Skeletal muscle satellite cell (primary cell): ENCODE measurements at regions not wholly inside any gene's neighbourhood (a gene's known extent, or its start where the extent isn't known, plus 50 kb on each side); places are given as distances from the start of the nearest gene placed in this dataset.

ENCODE experiments used
- H3K27me3 ChIP-seq: 2 replicates; pipeline ENCODE4 v1.7.0; 2013; ENCODE audit warnings: low read length; ENCODE audit not compliant: control insufficient read depth, insufficient read depth
- H3K36me3 ChIP-seq: 2 replicates; pipeline ENCODE4 v1.7.0; 2013; ENCODE audit warnings: mild to moderate bottlenecking, control low read depth, low read length; ENCODE audit not compliant: insufficient read depth
- H3K4me1 ChIP-seq: 2 replicates; pipeline ENCODE4 v1.7.0; 2013; ENCODE audit warnings: low read length; ENCODE audit not compliant: control insufficient read depth, insufficient read depth
- H3K4me2 ChIP-seq: 2 replicates; pipeline ENCODE4 v1.7.0; 2013; ENCODE audit warnings: mild to moderate bottlenecking, low read length
- H3K4me3 ChIP-seq: 2 replicates; pipeline ENCODE4 v1.7.0; 2013; ENCODE audit warnings: low read length
- H3K9ac ChIP-seq: 2 replicates; pipeline ENCODE4 v1.7.0; 2013; ENCODE audit warnings: mild to moderate bottlenecking, low read depth, low read length, moderate library complexity
- H3K9me3 ChIP-seq: replicated peaks from 2 replicates; pipeline ENCODE4 v1.7.0; 2013; ENCODE audit warnings: mild to moderate bottlenecking, control low read depth, low read length

GRCh38 chr5:39992617-39993202 is 567.9 kb upstream of the DAB2 start:
- Histone ChIP-seq H3K4me1 (peaks cover 6% of the 10 kb centered on the region), H3K4me2 (no peak overlapping the region), H3K9ac (no peak overlapping the region), H3K36me3 (no peaks in the 10 kb centered on the region), H3K9me3 (no peaks in the 10 kb centered on the region), H3K27me3 (no peaks in the 10 kb centered on the region), H3K4me3 (no peak overlapping the region)

- H3K27me3 ChIP-seq, result no peaks in the 10 kb centered on the region
- no peaks in the 10 kb centered on the region for H3K36me3 ChIP-seq
- no peaks in the 10 kb centered on the region for H3K4me1 ChIP-seq
- H3K4me2 ChIP-seq, result no peak overlapping the region
- H3K9ac ChIP-seq, result no peak overlapping the region
- no peak overlapping the region for H3K4me3 ChIP-seq
- H3K9me3 ChIP-seq, result no peaks in the 10 kb centered on the region
These were observed 561.8 kb upstream of the DAB2 start for GRCh38 chr5:39986614-39987013.

GRCh38 chr5:39980056-39980455 is 555.3 kb upstream of the DAB2 start:
- Histone ChIP-seq H3K36me3 (no peaks in the 10 kb centered on the region), H3K9me3 (no peaks in the 10 kb centered on the region), H3K27me3 (no peaks in the 10 kb centered on the region), H3K9ac (no peak overlapping the region), H3K4me1 (no peaks in the 10 kb centered on the region), H3K4me2 (no peak overlapping the region), H3K4me3 (no peak overlapping the region)

- Histone ChIP-seq H3K4me2 (no peak overlapping the region), H3K9ac (no peak overlapping the region), H3K27me3 (no peaks in the 10 kb centered on the region), H3K9me3 (no peaks in the 10 kb centered on the region), H3K36me3 (no peaks in the 10 kb centered on the region), H3K4me1 (no peaks in the 10 kb centered on the region), H3K4me3 (no peak overlapping the region)
These were observed 552.4 kb upstream of the DAB2 start for GRCh38 chr5:39977066-39977655.

- Histone ChIP-seq H3K9ac (no peak overlapping the region), H3K9me3 (no peaks in the 10 kb centered on the region), H3K4me1 (no peaks in the 10 kb centered on the region), H3K4me2 (no peak overlapping the region), H3K4me3 (no peak overlapping the region), H3K36me3 (no peaks in the 10 kb centered on the region), H3K27me3 (no peaks in the 10 kb centered on the region)
These were observed 545.5 kb upstream of the DAB2 start for GRCh38 chr5:39970117-39970798.

- no peak overlapping the region for H3K4me3 ChIP-seq
- H3K9me3 ChIP-seq, result no peaks in the 10 kb centered on the region
- H3K9ac ChIP-seq, result no peak overlapping the region
- H3K27me3 ChIP-seq, result no peaks in the 10 kb centered on the region
- no peaks in the 10 kb centered on the region for H3K36me3 ChIP-seq
- H3K4me2 ChIP-seq, result no peak overlapping the region
- H3K4me1 ChIP-seq, result no peaks in the 10 kb centered on the region
These were observed 543.6 kb upstream of the DAB2 start for GRCh38 chr5:39968381-39968780.

GRCh38 chr5:39955156-39955555 is 530.4 kb upstream of the DAB2 start:
- Histone ChIP-seq H3K4me1 (no peaks in the 10 kb centered on the region), H3K36me3 (no peaks in the 10 kb centered on the region), H3K4me3 (no peak overlapping the region), H3K9ac (no peak overlapping the region), H3K27me3 (no peaks in the 10 kb centered on the region), H3K4me2 (no peak overlapping the region), H3K9me3 (no peaks in the 10 kb centered on the region)

GRCh38 chr5:39951070-39951469 is 526.3 kb upstream of the DAB2 start:
- Histone ChIP-seq H3K9me3 (no peaks in the 10 kb centered on the region), H3K9ac (no peak overlapping the region), H3K4me3 (no peak overlapping the region), H3K4me2 (no peak overlapping the region), H3K4me1 (peaks cover 3% of the 10 kb centered on the region), H3K27me3 (no peaks in the 10 kb centered on the region), H3K36me3 (no peaks in the 10 kb centered on the region)

- H3K9ac ChIP-seq, result no peak overlapping the region
- no peak overlapping the region for H3K4me3 ChIP-seq
- no peaks in the 10 kb centered on the region for H3K36me3 ChIP-seq
- H3K27me3 ChIP-seq, result no peaks in the 10 kb centered on the region
- H3K9me3 ChIP-seq, result no peaks in the 10 kb centered on the region
- no peak overlapping the region for H3K4me2 ChIP-seq
- H3K4me1 ChIP-seq, result peaks cover 3% of the 10 kb centered on the region
These were observed 524.2 kb upstream of the DAB2 start for GRCh38 chr5:39948867-39949468.

GRCh38 chr5:39948341-39948740 is 523.6 kb upstream of the DAB2 start:
- Histone ChIP-seq H3K4me1 (peaks cover 3% of the 10 kb centered on the region), H3K27me3 (no peaks in the 10 kb centered on the region), H3K9ac (no peak overlapping the region), H3K4me2 (no peak overlapping the region), H3K36me3 (no peaks in the 10 kb centered on the region), H3K9me3 (no peaks in the 10 kb centered on the region), H3K4me3 (no peak overlapping the region)

GRCh38 chr5:39947657-39948056 is 522.9 kb upstream of the DAB2 start:
- H3K4me3 ChIP-seq, result no peak overlapping the region
- H3K4me1 ChIP-seq, result peaks cover 3% of the 10 kb centered on the region
- H3K36me3 ChIP-seq, result no peaks in the 10 kb centered on the region
- H3K27me3 ChIP-seq, result no peaks in the 10 kb centered on the region
- H3K4me2 ChIP-seq, result no peak overlapping the region
- H3K9me3 ChIP-seq, result no peaks in the 10 kb centered on the region
- H3K9ac ChIP-seq, result no peak overlapping the region
